Kidney glomerular epithelial cell (primary cell): ENCODE measurements at regions not wholly inside any gene's neighbourhood (a gene's known extent, or its start where the extent isn't known, plus 50 kb on each side); places are given as distances from the start of the nearest gene placed in this dataset.
A peak's percentile ranks its signal among the peaks of the same experiment; 100 is the strongest.

ENCODE experiments used
- DNase-seq: peaks from one replicate; lab custom pipeline; 2025; lab: John Stamatoyannopoulos, UW

GRCh38 chr5:173527671-173528070 lies 88.8 kb downstream of the BOD1 start:
- DNase-seq = no peak

DNA sequence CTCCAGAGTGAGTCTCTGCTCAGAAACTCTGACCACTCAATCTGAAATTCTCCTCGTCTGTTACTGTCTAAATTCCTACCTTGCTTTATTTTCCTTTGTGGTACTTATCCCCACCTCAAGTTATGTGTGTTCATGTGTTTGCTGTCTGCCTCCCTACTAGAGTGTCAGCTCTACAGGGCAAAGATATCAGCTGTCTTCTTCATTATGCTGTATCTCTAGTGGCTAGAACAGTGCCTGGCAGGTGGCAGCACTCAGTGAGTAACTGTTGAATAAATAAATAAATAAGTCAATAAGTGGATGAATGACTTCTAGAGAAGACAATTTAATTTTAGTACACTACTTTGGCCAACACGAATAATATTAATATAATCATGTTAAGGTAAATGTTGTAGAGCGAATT lies 92.3 kb downstream of the BOD1 start:
- DNase-seq = no peak

DNA sequence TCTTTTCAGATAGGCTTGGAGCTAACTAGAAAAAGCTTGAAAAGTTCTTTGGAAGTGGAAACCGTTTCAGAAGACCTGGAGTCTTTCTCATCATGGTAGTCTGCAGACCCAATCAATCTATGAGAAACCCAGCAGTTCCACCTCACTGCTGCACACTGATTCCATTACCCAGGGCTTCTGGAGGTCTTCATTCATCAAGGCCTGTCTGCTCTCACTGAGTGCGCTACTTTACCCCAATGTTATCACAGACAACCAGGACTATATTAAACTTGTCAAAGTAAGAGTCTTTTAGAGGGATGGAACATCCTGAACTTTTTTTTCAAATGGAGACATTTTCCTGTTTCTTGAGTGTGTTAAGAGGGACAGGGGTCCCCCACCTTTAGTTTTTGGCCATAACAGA lies 93.1 kb downstream of the BOD1 start:
- no peak for DNase-seq

DNA sequence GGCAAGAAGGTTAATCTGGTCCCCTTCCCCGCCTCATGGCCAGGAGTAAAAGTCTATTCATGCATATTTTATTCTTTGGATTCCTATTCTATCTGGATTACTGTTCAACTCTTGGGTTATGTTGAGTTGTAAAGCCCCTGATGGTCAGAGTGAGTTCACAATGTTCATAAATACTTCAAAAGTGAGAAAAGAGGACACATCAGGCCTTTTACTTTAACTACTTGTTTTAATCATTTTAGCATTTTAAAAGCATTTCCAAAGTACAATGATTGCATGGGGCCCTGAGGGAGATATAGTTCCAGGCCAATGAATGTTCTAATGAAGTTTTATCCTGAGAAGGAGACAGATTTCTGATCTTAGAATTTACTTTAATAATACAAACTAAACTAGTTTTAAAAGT lies 93.9 kb downstream of the BOD1 start:
- no peak for DNase-seq

- DNase-seq = no peak
These were observed 97.6 kb downstream of the BOD1 start for GRCh38 chr5:173518856-173519255.

GRCh38 chr5:173517648-173518047 lies 98.8 kb downstream of the BOD1 start:
- no peak for DNase-seq

- DNase-seq = no peak
These were observed 100.9 kb downstream of the BOD1 start for GRCh38 chr5:173515526-173515925.

- DNase-seq = no peak
These were observed 101.8 kb downstream of the BOD1 start for GRCh38 chr5:173514661-173515060.

DNA sequence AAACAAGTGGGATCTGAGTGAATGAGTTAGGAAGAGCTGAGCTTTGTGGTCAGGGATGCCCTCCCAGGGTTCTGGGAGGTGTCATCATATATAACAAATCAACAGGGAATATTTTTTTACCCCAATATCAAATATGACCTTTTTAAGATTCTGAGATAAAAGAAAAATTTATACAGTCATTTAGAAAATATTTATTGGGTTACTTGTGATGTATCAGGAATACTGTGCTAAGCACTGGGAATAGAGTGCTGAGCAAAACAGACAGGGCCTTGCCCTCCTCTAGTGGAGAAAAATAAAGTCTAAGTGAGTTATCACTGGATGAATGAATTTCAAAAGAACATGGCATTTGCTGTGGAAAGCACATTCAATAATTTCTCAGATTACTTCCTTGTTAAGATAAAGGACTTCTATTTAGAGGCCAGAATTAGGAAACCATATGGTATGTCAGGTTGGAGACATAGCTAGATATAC lies 102.9 kb downstream of the BOD1 start:
- DNase-seq = no peak

DNA sequence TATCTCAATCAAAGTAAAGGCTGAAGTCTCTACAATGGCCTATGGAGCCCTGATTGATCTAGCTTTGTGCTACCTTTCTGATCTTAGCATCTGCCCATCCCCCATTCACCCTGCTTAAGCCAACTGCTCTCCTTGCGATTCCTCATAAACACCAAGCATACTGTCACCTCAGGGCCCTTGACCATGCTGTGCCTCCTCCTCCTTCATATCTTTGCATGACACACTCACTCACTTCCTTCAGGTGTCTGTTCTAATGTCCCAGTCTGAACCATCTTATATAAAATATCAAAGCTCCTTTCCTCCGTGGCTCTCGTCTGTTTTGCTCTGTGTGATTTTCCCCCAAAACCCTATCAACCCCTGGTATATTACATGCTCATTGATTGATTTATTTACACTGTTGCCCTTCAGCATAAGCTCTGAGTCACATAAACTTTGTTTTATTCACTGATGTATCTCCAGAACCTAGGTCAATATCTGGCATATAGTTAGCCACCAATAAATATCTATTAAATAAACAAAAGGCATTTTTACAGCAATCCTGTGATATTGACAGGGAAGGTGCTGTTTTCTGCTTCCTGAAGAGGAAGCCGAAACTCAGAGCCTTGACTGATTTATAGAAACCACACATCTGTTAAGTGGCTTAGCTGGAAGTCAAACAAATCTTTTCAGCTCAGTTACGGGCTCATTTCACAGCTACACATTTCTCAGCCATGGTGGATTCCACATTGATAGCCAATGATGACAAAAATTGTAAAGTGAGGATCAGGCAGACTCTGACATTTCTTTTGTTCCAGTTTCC lies 103.6 kb downstream of the BOD1 start:
- DNase-seq = no peak

DNA sequence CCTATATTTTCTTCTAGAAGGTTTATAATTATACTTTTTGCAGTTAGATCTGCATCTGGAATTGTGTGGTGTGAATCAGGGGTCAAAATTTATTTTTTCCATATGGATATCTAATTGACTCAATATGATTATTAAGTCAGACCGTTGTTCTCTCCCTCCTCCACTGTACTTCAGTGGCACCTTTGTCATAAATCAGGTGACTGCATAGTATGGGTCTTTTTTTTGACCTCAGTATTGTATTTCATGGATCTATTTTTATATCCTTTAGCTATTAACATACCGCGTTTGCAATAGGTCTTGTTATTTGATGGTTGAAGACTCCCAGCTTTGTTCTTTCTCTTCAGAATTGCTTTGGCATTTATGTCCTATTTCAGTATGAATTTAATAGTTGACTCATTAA lies 107.4 kb downstream of the BOD1 start:
- no peak for DNase-seq

GRCh38 chr5:173507171-173507570 lies 109.3 kb downstream of the BOD1 start:
- DNase-seq = no peak

- no peak for DNase-seq
These were observed 110.8 kb downstream of the BOD1 start for GRCh38 chr5:173505634-173506033.

- DNase-seq = no peak
These were observed 114.5 kb downstream of the BOD1 start for GRCh38 chr5:173501922-173502321.

DNA sequence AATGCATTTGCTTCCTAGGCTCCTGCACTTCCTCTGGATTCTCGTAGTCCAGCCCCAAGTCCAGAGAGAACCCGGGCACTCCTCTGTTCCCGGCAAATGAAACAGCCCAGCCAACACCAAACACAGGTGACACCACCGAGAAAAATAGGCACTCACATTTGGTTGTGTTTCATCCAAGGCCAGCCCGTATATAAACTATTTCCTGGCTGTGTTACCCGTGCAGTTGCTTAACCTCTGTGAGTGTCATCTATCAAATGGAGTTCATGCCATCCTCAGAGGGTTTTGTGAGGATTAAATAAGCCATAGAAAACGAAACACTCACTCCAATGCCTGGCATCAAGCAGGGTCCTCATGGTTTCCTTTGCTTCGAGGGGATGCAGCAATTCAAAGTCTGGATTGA lies 115.2 kb downstream of the BOD1 start:
- no peak for DNase-seq

DNA sequence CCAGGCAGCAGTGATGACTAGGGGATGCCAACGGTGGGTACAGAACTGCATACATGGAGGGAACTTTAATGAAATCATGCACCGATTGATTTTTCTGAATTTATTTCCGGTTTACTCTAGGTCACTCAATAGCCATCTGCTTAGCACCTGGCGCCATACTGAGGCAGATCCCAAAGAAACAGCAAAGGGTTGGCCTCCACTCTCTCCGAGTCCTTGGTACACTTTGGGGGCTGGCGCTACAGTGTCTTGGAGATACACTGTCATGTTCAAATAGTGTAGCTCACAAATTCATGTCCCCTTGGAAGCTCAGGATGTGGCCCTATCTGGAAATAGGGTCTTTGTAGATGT lies 116.3 kb downstream of the BOD1 start:
- no peak for DNase-seq

GRCh38 chr5:173499471-173500212 lies 116.8 kb downstream of the BOD1 start:
- no peak for DNase-seq

- DNase-seq = peak; percentile 5
These were observed 117.5 kb downstream of the BOD1 start for GRCh38 chr5:173498739-173499470.

DNA sequence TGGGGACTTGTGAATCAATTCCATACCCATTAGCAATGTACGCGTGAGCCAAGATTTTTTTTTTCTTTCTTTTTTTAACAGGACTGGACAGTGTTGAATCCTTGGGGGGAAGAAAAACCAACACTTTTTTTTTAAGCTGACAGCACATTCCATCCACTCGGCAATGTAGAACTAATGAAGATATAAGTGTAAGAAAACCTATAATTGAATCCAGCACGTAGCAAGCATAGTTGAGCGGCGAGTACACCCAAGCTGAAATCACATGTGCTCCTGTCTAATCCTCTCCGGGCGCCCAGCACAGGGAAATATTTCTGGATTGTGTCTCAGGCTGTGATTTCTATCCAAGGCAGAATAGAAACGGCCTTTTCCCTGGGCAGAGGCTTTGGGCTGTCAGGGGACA lies 118.2 kb downstream of the BOD1 start:
- peak; percentile 9 for DNase-seq

DNA sequence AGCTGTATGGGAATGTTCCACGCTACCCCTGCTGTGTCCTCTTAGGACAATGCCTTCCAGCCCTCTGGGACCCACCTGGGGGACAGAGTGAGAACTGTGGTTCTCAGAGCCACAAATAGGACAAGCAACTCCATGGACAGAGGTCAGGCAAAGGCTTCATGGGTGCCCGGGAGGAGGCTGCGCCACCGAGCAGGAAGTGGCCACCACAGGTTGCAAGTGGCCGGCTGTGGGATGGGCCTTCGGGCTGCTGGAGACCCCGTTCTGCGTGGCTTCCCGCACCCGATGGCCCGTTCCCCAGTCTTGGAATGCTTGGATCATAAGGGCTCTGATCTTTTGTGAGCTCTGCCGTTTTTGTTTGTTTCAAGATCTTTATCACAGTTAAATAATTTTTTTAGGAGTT lies 118.8 kb downstream of the BOD1 start:
- DNase-seq = no peak

DNA sequence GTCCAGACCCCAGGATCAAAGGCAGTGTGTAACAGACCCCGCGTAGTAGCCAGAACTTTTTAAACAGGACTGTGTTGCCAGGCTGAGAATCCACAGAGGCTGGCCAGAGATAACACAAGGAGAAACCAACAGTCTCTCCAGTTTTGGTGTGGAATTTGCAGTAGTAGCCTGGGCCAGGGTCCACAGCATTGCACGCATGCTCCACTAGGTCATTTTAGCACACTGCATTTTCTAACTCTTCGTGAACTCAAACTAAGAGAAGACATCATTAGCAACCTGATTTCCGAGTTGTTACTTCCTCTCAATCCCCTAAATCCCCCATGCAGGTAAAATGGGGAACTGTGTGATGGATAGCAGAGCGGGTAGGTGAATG lies 119.6 kb downstream of the BOD1 start:
- DNase-seq = no peak

DNA sequence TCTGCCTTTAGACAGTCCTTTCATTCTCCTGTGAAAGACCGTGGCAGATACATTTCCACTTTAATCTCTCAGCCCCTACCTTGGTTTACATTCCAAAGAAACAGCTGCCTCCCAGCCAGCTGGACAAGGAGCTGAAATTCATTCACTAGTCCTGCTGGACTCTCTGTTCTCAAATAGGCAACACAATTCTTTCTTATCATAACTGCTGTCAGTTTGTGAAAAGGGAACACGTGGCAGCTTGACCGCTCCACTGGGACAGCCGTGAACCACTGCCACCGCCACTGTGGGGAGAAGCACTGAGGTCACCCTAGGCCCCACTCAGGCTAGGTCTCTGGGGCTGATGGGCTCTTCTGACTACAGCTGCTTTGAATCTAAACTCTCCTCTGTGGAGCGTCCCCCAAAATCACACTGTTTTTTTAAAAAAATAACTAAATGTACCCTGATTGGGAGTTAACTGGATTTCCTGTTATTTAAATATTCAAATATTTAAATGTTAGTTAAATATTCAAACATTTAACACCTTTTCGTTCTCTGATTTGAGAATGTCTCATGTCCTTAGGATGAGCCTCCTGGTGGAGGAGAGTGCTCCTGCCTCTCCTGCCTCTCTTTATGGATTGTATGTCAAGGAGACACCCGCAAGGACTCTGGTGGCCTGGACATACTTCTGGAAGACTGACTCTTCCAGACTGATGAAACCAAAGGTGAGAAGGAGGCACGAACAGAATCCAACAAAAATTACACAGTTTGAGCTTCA lies 120.1 kb downstream of the BOD1 start:
- DNase-seq = no peak
